ENCODE measurements at regions not wholly inside any gene's neighbourhood (a gene's known extent, or its start where the extent isn't known, plus 50 kb on each side); places are given as distances from the start of the nearest gene placed in this dataset.
"Not testable (repeated sequence)": the region's sequence is repeated elsewhere in the genome, so short reads cannot be mapped to it uniquely, and the experiment has no call there.

- intact Hi-C loops (cut with DNase I): no loop called here
- no peak for DNase-seq
Measured at GRCh38 chr15:45858491-45858890, 223.7 kb downstream of the SQOR start.

GRCh38 chr15:45862034-45862433 lies 227.2 kb downstream of the SQOR start:
- no peak for DNase-seq
- intact Hi-C loops (cut with DNase I): no loop called here

- no peak for DNase-seq
Measured at GRCh38 chr15:45863881-45864580, 229.2 kb downstream of the SQOR start.

GRCh38 chr15:45866616-45867015 lies 231.8 kb downstream of the SQOR start:
- no peak for DNase-seq
- intact Hi-C loops (cut with DNase I): no loop called here

More at GRCh38 chr15:45863881-45864580, 229.2 kb downstream of the SQOR start:
- intact Hi-C loops (cut with DNase I): no loop called here

- DNase-seq: no peak
- intact Hi-C loops (cut with DNase I): no loop called here
Measured at GRCh38 chr15:45867281-45867680, 232.5 kb downstream of the SQOR start.

GRCh38 chr15:45868109-45868691 lies 233.4 kb downstream of the SQOR start:
- intact Hi-C loops (cut with DNase I): no loop called here

GRCh38 chr15:45869034-45869668 lies 234.3 kb downstream of the SQOR start:
- no peak for DNase-seq
- intact Hi-C loops (cut with DNase I): no loop called here

More at GRCh38 chr15:45868109-45868691, 233.4 kb downstream of the SQOR start:
- DNase-seq: no peak

GRCh38 chr15:45871121-45871855 lies 236.5 kb downstream of the SQOR start:
- no peak for DNase-seq
- intact Hi-C loops (cut with DNase I): no loop called here

- no peak for DNase-seq
- intact Hi-C loops (cut with DNase I): no loop called here
Measured at GRCh38 chr15:45873781-45874180, 239.0 kb downstream of the SQOR start.

GRCh38 chr15:45874566-45874965 lies 239.7 kb downstream of the SQOR start:
- intact Hi-C loops (cut with DNase I); DNase-seq: not testable (repeated sequence)

GRCh38 chr15:45884289-45884688 lies 249.5 kb downstream of the SQOR start:
- intact Hi-C loops (cut with DNase I): no loop called here
- peak in 3 of 42 donors; percentile 6 to 21 (median 8) for DNase-seq

GRCh38 chr15:45884755-45885445 lies 250.1 kb downstream of the SQOR start:
- DNase-seq: no peak
- intact Hi-C loops (cut with DNase I): no loop called here

- intact Hi-C loops (cut with DNase I): no loop called here
- DNase-seq: no peak
Measured at GRCh38 chr15:45885801-45886200, 251.0 kb downstream of the SQOR start.

GRCh38 chr15:45891766-45892165 lies 256.9 kb downstream of the SQOR start:
- intact Hi-C loops (cut with DNase I): no loop called here
- DNase-seq: peak in 2 of 42 donors; percentile 6 to 17

- no peak for DNase-seq
- intact Hi-C loops (cut with DNase I): no loop called here
Measured at GRCh38 chr15:45892182-45892581, 257.4 kb downstream of the SQOR start.

- intact Hi-C loops (cut with DNase I): no loop called here
- no peak for DNase-seq
Measured at GRCh38 chr15:45903283-45903682, 268.5 kb downstream of the SQOR start.

- intact Hi-C loops (cut with DNase I): no loop called here
- DNase-seq: no peak
Measured at GRCh38 chr15:45904019-45904418, 269.2 kb downstream of the SQOR start.

GRCh38 chr15:45906230-45906629 lies 271.4 kb downstream of the SQOR start:
- no peak for DNase-seq
- intact Hi-C loops (cut with DNase I): no loop called here

- intact Hi-C loops (cut with DNase I): no loop called here
- no peak for DNase-seq
Measured at GRCh38 chr15:45910671-45911070, 275.8 kb downstream of the SQOR start.
